Smooth muscle cell (in vitro differentiated cells): ENCODE measurements at regions not wholly inside any gene's neighbourhood (a gene's known extent, or its start where the extent isn't known, plus 50 kb on each side); places are given as distances from the start of the nearest gene placed in this dataset.

Source experiments
- DNase-seq: peaks from one replicate; lab custom pipeline; 2025; ENCODE audit not compliant: unreplicated experiment; lab: John Stamatoyannopoulos, UW
- H2AFZ ChIP-seq: fragments of 200-600 bp; sonication (generic); 2 replicates; pipeline ENCODE4 v1.6.0; 2016; ENCODE audit warnings: antibody characterized with exemption, low read depth, mild to moderate bottlenecking
- H3F3A ChIP-seq: fragments of 200-600 bp; sonication (generic); 2 replicates; pipeline ENCODE4 v1.6.0; 2017; ENCODE audit warnings: antibody characterized with exemption, low read depth
- H3K27ac ChIP-seq: fragments of 200-600 bp; sonication (generic); 2 replicates; pipeline ENCODE4 v1.5.1; 2016; ENCODE audit warnings: low read depth, mild to moderate bottlenecking
- H3K27me3 ChIP-seq: fragments of 200-600 bp; sonication (generic); 2 replicates; pipeline ENCODE4 v1.6.1; 2016; ENCODE audit warnings: low read depth, mild to moderate bottlenecking
- H3K36me3 ChIP-seq: fragments of 200-600 bp; sonication (generic); 2 replicates; pipeline ENCODE4 v1.5.1; 2016; ENCODE audit warnings: low read depth
- H3K4me1 ChIP-seq: fragments of 200-600 bp; sonication (generic); 2 replicates; pipeline ENCODE4 v1.5.1; 2016; ENCODE audit warnings: low read depth
- H3K4me2 ChIP-seq: fragments of 200-600 bp; sonication (generic); 2 replicates; pipeline ENCODE4 v1.6.0; 2016; ENCODE audit warnings: mild to moderate bottlenecking
- H3K4me3 ChIP-seq: fragments of 200-600 bp; sonication (generic); 2 replicates; pipeline ENCODE4 v1.5.1; 2016; ENCODE audit warnings: mild to moderate bottlenecking
- H3K79me2 ChIP-seq: fragments of 200-600 bp; sonication (generic); 2 replicates; pipeline ENCODE4 v1.6.0; 2016; ENCODE audit warnings: low read depth, mild to moderate bottlenecking
- H3K9ac ChIP-seq: fragments of 200-600 bp; sonication (generic); 2 replicates; pipeline ENCODE4 v1.6.0; 2016; ENCODE audit warnings: low read depth
- H3K9me3 ChIP-seq: fragments of 200-600 bp; sonication (generic); replicated peaks from 2 replicates; pipeline ENCODE4 v1.5.1; 2016; ENCODE audit warnings: low read depth
- H4K20me1 ChIP-seq: fragments of 200-600 bp; sonication (generic); 2 replicates; pipeline ENCODE4 v1.6.0; 2016; ENCODE audit warnings: low read depth
- WGBS: methylation state at CpG from one replicate; pipeline ENCODE4 v1.1.7; 2016; ENCODE audit warnings: low lambda C conversion rate; 5-methylcytosine and 5-hydroxymethylcytosine counted together
- TF ChIP-seq, protein P1 (sequence below): fragments of 200-600 bp; sonication (generic); IDR thresholded peaks from 2 replicates; pipeline ENCODE4 v1.5.1; 2017; ENCODE audit warnings: borderline replicate concordance, mild to moderate bottlenecking, antibody characterized with exemption; ENCODE audit not compliant: insufficient read depth, poor library complexity, severe bottlenecking

DNA sequence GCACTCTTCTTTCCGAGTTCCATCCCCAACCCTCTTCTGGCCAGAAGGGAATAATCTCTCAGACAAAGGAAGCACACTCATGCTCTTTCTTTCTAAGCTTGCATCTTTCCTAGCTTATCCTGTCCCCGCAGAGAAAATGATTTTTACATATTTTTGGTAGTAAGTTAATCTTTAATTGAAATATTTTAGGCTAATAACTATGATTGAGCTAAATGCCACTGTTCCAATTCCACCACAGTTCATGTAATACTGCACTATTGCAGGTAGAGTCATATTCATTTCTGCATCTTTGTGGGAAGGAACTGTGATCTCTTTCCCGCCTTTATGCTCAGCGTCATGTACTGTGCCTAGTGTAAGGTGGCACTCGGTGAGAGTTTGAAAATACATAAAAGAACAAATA, 158.9 kb upstream of the FOXG1 start:
- Histone ChIP-seq H3K27ac (no peak overlapping the region), H3K27me3 (peaks cover 14% of the 10 kb centered on the region), H3K79me2 (no peaks in the 10 kb centered on the region), H3K4me3 (no peak overlapping the region), H4K20me1 (no peaks in the 10 kb centered on the region), H3K4me2 (no peak overlapping the region), H2AFZ (no peak overlapping the region), H3K36me3 (no peaks in the 10 kb centered on the region), H3K9ac (no peak overlapping the region), H3K4me1 (no peaks in the 10 kb centered on the region), H3K9me3 (no peaks in the 10 kb centered on the region), H3F3A (no peaks in the 10 kb centered on the region)
- WGBS, result 79% methylated on average over 5 of the region's 5 CpGs
- TF ChIP-seq, protein P1, sequence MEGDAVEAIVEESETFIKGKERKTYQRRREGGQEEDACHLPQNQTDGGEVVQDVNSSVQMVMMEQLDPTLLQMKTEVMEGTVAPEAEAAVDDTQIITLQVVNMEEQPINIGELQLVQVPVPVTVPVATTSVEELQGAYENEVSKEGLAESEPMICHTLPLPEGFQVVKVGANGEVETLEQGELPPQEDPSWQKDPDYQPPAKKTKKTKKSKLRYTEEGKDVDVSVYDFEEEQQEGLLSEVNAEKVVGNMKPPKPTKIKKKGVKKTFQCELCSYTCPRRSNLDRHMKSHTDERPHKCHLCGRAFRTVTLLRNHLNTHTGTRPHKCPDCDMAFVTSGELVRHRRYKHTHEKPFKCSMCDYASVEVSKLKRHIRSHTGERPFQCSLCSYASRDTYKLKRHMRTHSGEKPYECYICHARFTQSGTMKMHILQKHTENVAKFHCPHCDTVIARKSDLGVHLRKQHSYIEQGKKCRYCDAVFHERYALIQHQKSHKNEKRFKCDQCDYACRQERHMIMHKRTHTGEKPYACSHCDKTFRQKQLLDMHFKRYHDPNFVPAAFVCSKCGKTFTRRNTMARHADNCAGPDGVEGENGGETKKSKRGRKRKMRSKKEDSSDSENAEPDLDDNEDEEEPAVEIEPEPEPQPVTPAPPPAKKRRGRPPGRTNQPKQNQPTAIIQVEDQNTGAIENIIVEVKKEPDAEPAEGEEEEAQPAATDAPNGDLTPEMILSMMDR, result no peak
- DNase-seq, result no peak

DNA sequence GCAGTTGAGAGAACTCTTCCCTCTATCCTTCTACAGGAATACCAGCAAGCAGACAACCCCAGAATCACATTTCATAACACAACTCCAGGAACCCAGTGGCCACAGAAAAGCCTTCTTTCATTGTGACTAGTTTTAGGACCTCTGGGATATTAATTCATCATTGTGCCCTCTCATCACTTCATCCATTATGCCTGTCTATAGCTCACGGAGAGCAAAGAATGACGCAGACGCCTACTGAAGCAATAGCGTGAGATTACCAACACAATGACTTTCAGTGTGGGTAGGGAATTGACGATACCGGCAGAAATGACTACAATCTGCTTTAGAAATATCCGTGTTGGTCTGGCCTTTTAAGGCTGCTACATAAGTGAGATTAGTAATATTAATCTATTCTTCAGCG, 158.1 kb upstream of the FOXG1 start:
- no peak for DNase-seq

DNA sequence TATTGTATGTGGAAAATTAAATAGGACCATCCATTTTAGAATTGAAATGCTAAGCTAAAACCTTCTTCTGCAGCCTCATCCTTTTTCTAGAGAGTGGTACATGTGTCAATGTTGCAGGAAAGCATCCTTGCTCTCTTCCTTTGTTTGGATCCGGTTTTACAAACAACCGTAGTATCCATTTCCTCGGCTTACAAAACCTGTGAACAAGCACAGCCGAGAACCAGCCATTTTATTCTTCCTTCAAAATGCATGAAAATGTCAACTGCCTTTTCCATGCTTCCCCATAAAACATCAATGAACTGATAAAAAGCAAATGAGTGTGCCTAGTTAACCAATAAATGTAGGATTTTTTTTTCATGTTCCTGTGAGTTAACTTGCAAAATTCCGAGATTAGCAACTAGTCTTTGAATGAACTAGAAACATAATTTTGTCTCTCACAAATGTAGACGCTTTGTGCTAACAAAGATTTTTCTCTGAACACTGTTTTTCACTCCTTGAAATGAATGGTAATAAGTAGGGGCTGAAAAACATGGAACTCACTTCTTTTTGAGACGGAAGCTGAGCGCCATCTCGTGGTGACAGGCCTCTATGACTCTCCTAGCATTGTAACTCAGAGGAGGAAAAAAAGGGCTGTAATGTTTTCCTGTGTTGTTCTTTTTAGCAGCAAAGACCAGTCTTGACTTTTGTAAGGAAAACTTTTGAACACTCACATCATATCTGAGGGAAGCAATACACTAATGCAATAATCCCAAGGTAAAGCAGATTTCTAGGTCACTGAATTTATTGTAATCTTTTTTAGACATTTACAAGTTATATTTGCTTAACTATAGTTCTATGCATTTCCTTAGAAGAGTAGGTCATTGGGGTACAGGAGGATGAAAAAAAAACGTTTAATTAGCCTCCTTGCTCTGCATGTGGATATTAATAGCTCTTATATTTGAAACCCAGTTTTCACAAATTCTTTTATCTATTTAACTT, 157.4 kb upstream of the FOXG1 start:
- Histone ChIP-seq H3K9ac (no peak overlapping the region), H3K4me3 (no peak overlapping the region), H3K4me2 (no peak overlapping the region), H2AFZ (peak overlapping the region; percentile 15), H3K4me1 (no peaks in the 10 kb centered on the region), H3K79me2 (no peaks in the 10 kb centered on the region), H3K9me3 (no peaks in the 10 kb centered on the region), H3F3A (no peaks in the 10 kb centered on the region), H3K27me3 (peaks cover 5% of the 10 kb centered on the region), H3K36me3 (no peaks in the 10 kb centered on the region), H4K20me1 (no peaks in the 10 kb centered on the region), H3K27ac (no peak overlapping the region)
- 24% methylated on average over 10 of the region's 10 CpGs for WGBS
- DNase-seq, result no peak
- TF ChIP-seq, protein P1, result peak; percentile 92

More for the DNA sequence above, 158.1 kb upstream of the FOXG1 start:
- Histone ChIP-seq H3K9ac (no peak overlapping the region), H2AFZ (no peak overlapping the region), H4K20me1 (no peaks in the 10 kb centered on the region), H3K4me3 (no peak overlapping the region), H3K36me3 (no peaks in the 10 kb centered on the region), H3K9me3 (no peaks in the 10 kb centered on the region), H3K79me2 (no peaks in the 10 kb centered on the region), H3K27ac (no peak overlapping the region), H3F3A (no peaks in the 10 kb centered on the region), H3K27me3 (peaks cover 12% of the 10 kb centered on the region), H3K4me1 (no peaks in the 10 kb centered on the region), H3K4me2 (no peak overlapping the region)
- WGBS, result 86% methylated on average over 8 of the region's 8 CpGs
- TF ChIP-seq, protein P1, result no peak
